ENCODE measurements at regions not wholly inside any gene's neighbourhood (a gene's known extent, or its start where the extent isn't known, plus 50 kb on each side); places are given as distances from the start of the nearest gene placed in this dataset.
A peak's percentile ranks its signal among the peaks of the same experiment; 100 is the strongest.

DNA sequence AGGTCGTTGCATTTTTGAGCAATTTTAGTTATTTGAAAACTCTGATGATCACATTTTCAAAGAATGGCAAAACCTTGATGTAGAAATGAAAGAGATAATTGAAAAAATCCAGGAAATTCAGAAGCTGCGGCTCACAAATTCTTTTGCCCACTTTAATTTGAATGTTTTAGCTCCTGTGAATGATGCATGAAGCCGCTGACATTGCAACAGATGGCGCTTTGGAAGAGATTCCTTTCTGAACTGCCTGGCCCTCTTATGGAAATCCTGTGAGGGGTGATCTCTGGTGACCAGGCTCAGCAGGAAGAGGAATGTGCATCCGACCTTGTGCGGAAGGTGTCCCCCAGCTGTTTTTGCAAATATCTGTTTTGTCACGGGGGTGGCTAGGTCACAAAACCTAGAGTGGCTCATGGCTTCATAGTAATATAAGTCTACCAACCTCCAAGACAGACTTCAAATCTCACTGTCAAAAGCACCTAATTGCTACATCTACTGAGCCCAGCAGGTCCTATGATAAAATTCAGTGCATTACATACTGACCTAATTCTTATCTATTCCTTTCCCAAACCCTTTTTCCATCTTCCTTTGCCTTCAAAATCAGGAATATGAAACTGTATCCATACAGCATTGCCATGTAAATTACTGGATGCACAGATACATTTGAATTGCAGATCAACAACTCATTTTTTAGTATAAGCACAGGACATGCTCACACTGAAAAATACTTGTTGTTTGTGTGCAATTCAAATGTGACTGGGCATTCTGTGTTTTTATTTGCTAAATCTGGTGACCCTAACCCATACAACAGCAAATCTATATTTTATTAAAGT is 412.7 kb downstream of the ETS1 start:
- TF ChIP-seq CTCF (IDR thresholded peaks at IDR 0.05): no peak
- no peaks in the 10 kb centered on the region for H3K9me3 ChIP-seq
- no peak overlapping the region for H3K4me3 ChIP-seq
- peaks cover 0 to 5% of the 10 kb centered on the region in 2 donors for H3K4me1 ChIP-seq
- H3K27ac ChIP-seq: no peak overlapping the region
- no peaks in the 10 kb centered on the region for H3K36me3 ChIP-seq
- no peak for DNase-seq (ENCODE audit: low spot score)
- H3K27me3 ChIP-seq: no peaks in the 10 kb centered on the region

- peak; percentile 71 to 84 for TF ChIP-seq CTCF (IDR thresholded peaks at IDR 0.05)
- H3K9me3 ChIP-seq: no peaks in the 10 kb centered on the region
- H3K4me1 ChIP-seq: peaks cover 0 to 5% of the 10 kb centered on the region in 2 donors
- H3K27me3 ChIP-seq: peaks cover 0 to 2% of the 10 kb centered on the region in 2 donors
- no peak overlapping the region for H3K4me3 ChIP-seq
- H3K36me3 ChIP-seq: no peaks in the 10 kb centered on the region
- no peak overlapping the region for H3K27ac ChIP-seq
- peak; percentile 91 for DNase-seq (ENCODE audit: low spot score)
Observed at GRCh38 chr11:128172046-128172878, 415.1 kb downstream of the ETS1 start.

DNA sequence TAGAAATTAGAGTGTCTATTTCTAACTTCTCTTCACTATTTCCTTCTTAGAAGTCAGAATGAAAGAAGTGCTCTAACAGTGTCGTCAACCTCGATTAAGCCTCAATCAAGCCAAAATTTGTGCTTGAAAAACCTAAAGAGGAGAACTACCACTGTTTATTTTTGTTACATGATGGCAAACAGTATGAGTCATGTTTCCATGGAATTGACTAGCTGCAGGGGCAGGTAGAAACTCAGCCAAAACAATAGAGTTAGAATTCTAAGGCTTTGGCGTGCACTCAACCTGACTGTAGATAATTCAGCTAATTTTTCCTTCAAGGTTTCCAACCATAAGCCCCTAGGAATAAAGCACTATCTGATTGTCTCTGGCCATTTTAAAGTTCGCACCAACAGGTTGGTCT is 415.9 kb downstream of the ETS1 start:
- Histone ChIP-seq H3K4me1 (peaks cover 0 to 5% of the 10 kb centered on the region in 2 donors), H3K36me3 (no peaks in the 10 kb centered on the region), H3K27me3 (peaks cover 0 to 2% of the 10 kb centered on the region in 2 donors), H3K4me3 (no peak overlapping the region), H3K9me3 (no peaks in the 10 kb centered on the region), H3K27ac (no peak overlapping the region)
- no peak for TF ChIP-seq CTCF (IDR thresholded peaks at IDR 0.05)
- no peak for DNase-seq (ENCODE audit: low spot score)

DNA sequence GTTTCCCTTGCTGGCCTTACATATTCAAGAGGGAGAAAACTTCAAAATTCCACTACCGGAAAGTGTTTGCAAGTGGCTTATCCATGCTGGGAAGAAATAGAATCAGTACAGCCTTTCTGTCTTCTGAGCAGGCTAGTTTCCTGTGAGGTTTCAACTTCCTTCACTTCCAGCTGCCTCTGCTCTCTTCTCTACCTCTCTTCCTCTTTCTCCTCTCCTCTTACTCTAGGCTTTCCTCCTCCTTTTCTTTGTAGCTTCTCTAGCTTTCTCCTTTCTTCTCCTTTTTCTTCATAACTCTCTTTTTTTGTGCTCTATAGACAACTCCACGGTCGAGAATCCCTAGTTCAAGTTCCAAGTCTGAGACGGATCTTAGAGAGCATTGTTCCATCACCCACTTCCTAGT is 421.8 kb downstream of the ETS1 start:
- Histone ChIP-seq H3K4me1 (no peaks in the 10 kb centered on the region), H3K27ac (no peak overlapping the region), H3K27me3 (peaks cover 0 to 2% of the 10 kb centered on the region in 2 donors), H3K9me3 (no peaks in the 10 kb centered on the region), H3K36me3 (no peaks in the 10 kb centered on the region), H3K4me3 (no peak overlapping the region)
- no peak for DNase-seq (ENCODE audit: low spot score)
- TF ChIP-seq CTCF (IDR thresholded peaks at IDR 0.05): no peak

DNA sequence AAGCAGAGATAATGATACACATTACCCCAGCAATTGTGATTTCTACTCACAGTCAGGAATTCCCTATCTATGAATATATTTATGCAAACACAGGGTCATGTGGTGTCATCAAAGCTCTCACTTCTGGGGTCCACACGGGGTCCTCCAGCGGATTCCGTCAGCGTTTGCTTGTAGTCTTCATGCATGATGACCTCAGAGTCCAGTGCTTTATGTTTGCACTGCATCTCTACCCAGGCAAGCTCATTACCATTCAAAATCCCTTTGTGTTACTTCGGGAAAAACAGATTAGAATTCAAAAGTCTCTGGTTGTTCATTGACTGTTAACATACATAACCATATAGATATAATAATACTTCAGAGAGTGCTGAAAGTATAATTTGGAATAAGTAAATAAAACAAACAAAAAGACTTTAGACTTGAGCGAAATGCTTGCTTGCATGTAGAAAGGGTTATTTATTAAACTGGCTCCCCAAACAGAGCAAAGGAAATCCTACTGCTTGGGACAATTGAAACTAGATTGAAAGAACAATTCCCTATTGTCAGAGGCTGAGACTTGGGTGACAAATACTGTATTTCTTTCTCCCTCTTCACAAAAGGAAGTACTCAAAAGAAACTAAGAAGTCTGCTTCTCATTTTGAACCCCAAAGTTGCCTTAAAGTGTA is 423.1 kb downstream of the ETS1 start:
- Histone ChIP-seq H3K27ac (no peak overlapping the region), H3K9me3 (no peaks in the 10 kb centered on the region)

More for the DNA sequence above, 423.1 kb downstream of the ETS1 start:
- TF ChIP-seq CTCF (IDR thresholded peaks at IDR 0.05): no peak
- peaks cover 0 to 2% of the 10 kb centered on the region in 2 donors for H3K27me3 ChIP-seq
- no peak overlapping the region for H3K4me3 ChIP-seq
- no peaks in the 10 kb centered on the region for H3K36me3 ChIP-seq
- no peak for DNase-seq (ENCODE audit: low spot score)
- H3K4me1 ChIP-seq: no peaks in the 10 kb centered on the region

All from right atrium auricular region (tissue), 2 donors.